ENCODE measurements at regions not wholly inside any gene's neighbourhood (a gene's known extent, or its start where the extent isn't known, plus 50 kb on each side); places are given as distances from the start of the nearest gene placed in this dataset.

GRCh38 chr5:179438461-179438860, 93.2 kb upstream of the ADAMTS2 start:
- H3K4me2 ChIP-seq: no peak overlapping the region
- H3K27me3 ChIP-seq (ENCODE audit: insufficient read depth): no peaks in the 10 kb centered on the region
- H3K9me2 ChIP-seq: no peaks in the 10 kb centered on the region
- DNase-seq: no peak
- H2AFZ ChIP-seq (ENCODE audit: low read depth): no peak overlapping the region
- 28% methylated on average over 10 of the region's 11 CpGs for WGBS (ENCODE audit: low lambda C conversion rate)
- peak overlapping the region in 1 of 2 experiments; percentile 99; a peak in 2 of 4 replicates for H3K27ac ChIP-seq (ENCODE audit: low read depth in 2 of 2, low read length in 1 of 2)
- no peaks in the 10 kb centered on the region for H3K79me2 ChIP-seq (ENCODE audit: insufficient read depth)
- no peak for TF ChIP-seq YY1 (IDR thresholded peaks at IDR 0.05; ENCODE audit: low read depth)
- no peak for TF ChIP-seq GABPA (IDR thresholded peaks at IDR 0.05; ENCODE audit: low read depth)
- no peak for TF ChIP-seq MAX (IDR thresholded peaks at IDR 0.05; ENCODE audit: low read depth)
- TF ChIP-seq FOSL2 (IDR thresholded peaks at IDR 0.05; ENCODE audit: borderline replicate concordance, low read depth): no peak
- peaks cover 0 to 54% of the 10 kb centered on the region in 2 experiments; a peak in 1 of 4 replicates for H3K4me1 ChIP-seq (ENCODE audit: control insufficient read depth in 1 of 2, insufficient read depth in 2 of 2, low read depth in 1 of 2, low read length in 1 of 2)
- no peaks in the 10 kb centered on the region for H3K9me3 ChIP-seq
- CTCF ChIA-PET: interaction anchor here (1.0 to 3.7 kb wide), 4 partner anchors 55 to 226 kb away, joined by 3 to 21 read pairs (median 6); no protein-coding TSS in a partner anchor
- H3F3A ChIP-seq (replicated peaks; ENCODE audit: insufficient read depth): no peaks in the 10 kb centered on the region
- POLR2A ChIA-PET: interaction anchor here (1.9 to 2.4 kb wide), 2 partner anchors 31 to 124 kb away, joined by 5 to 7 read pairs; no protein-coding TSS in a partner anchor
- no peak overlapping the region for H3K9ac ChIP-seq
- no peak overlapping the region for H3K4me3 ChIP-seq (ENCODE audit: low read depth in 2 of 2, low read length in 1 of 2)
- H4K20me1 ChIP-seq (ENCODE audit: insufficient read depth): no peaks in the 10 kb centered on the region
- no peaks in the 10 kb centered on the region for H3K36me3 ChIP-seq (replicated peaks in 1 of 2; ENCODE audit: control insufficient read depth in 1 of 2, insufficient read depth in 2 of 2, low read length in 1 of 2)

GRCh38 chr5:179438011-179438441, 92.8 kb upstream of the ADAMTS2 start:
- H3K36me3 ChIP-seq (replicated peaks in 1 of 2; ENCODE audit: control insufficient read depth in 1 of 2, insufficient read depth in 2 of 2, low read length in 1 of 2): no peaks in the 10 kb centered on the region
- no peaks in the 10 kb centered on the region for H3K9me2 ChIP-seq
- no peak overlapping the region for H3K4me3 ChIP-seq (ENCODE audit: low read depth in 2 of 2, low read length in 1 of 2)
- H3K4me1 ChIP-seq (ENCODE audit: control insufficient read depth in 1 of 2, insufficient read depth in 2 of 2, low read depth in 1 of 2, low read length in 1 of 2): peaks cover 0 to 54% of the 10 kb centered on the region in 2 experiments; a peak in 1 of 4 replicates
- H3K9ac ChIP-seq: no peak overlapping the region
- H3K79me2 ChIP-seq (ENCODE audit: insufficient read depth): no peaks in the 10 kb centered on the region
- WGBS (ENCODE audit: low lambda C conversion rate): 14% methylated on average over 9 of the region's 15 CpGs
- H3K4me2 ChIP-seq: no peak overlapping the region
- no peaks in the 10 kb centered on the region for H3F3A ChIP-seq (replicated peaks; ENCODE audit: insufficient read depth)
- peak; percentile 91 for DNase-seq
- no peaks in the 10 kb centered on the region for H3K9me3 ChIP-seq
- H3K27me3 ChIP-seq (ENCODE audit: insufficient read depth): no peaks in the 10 kb centered on the region
- H2AFZ ChIP-seq (ENCODE audit: low read depth): no peak overlapping the region
- no peaks in the 10 kb centered on the region for H4K20me1 ChIP-seq (ENCODE audit: insufficient read depth)
- peak overlapping the region in 1 of 2 experiments; percentile 99; a peak in 2 of 4 replicates for H3K27ac ChIP-seq (ENCODE audit: low read depth in 2 of 2, low read length in 1 of 2)
- ChIA-PET CTCF (interaction anchor here (0.7 to 3.7 kb wide), 5 partner anchors 56 to 268 kb away, joined by 3 to 21 read pairs (median 3); no protein-coding TSS in a partner anchor), POLR2A (interaction anchor here (0.8 to 2.4 kb wide), 4 partner anchors 23 to 170 kb away, joined by 3 to 7 read pairs (median 4); no protein-coding TSS in a partner anchor)
- TF ChIP-seq REST (IDR thresholded peaks at IDR 0.05; ENCODE audit: low read depth, low read length) (no peak), GABPA (IDR thresholded peaks at IDR 0.05; ENCODE audit: low read depth) (no peak), RXRA (IDR thresholded peaks at IDR 0.05; ENCODE audit: borderline replicate concordance, low read depth) (no peak), EP300 (IDR thresholded peaks at IDR 0.05; ENCODE audit: borderline replicate concordance in 1 of 2, low read depth in 1 of 2, low read length in 1 of 2) (peak in 1 of 2 experiments; percentile 91; a peak in 2 of 4 replicates), NRF1 (IDR thresholded peaks at IDR 0.05; ENCODE audit: low read depth, low read length) (no peak), NFIC (IDR thresholded peaks at IDR 0.05; ENCODE audit: borderline replicate concordance) (no peak), USF1 (IDR thresholded peaks at IDR 0.05; ENCODE audit: borderline replicate concordance, low read depth) (no peak), USF2 (IDR thresholded peaks at IDR 0.05; ENCODE audit: borderline replicate concordance, low read depth, low read length) (no peak), FOXM1 (IDR thresholded peaks at IDR 0.05; ENCODE audit: low read depth) (no peak), EZH2phosphoT487 (IDR thresholded peaks at IDR 0.05; ENCODE audit: borderline replicate concordance, low read depth) (no peak), RCOR1 (IDR thresholded peaks at IDR 0.05; ENCODE audit: low read length) (peak; percentile 97), TEAD4 (IDR thresholded peaks at IDR 0.05; ENCODE audit: borderline replicate concordance, insufficient read depth) (no peak), JUND (IDR thresholded peaks at IDR 0.05) (no peak), IRF3 (IDR thresholded peaks at IDR 0.05; ENCODE audit: low read depth, low read length) (no peak), CHD2 (IDR thresholded peaks at IDR 0.05; ENCODE audit: low read length, partially characterized antibody) (peak; percentile 76), GATA2 (CRISPR knock-in tag; IDR thresholded peaks at IDR 0.05) (peak; percentile 88), SMC3 (IDR thresholded peaks at IDR 0.05; ENCODE audit: low read depth, low read length) (peak; percentile 6; the same call in 1 of the 2 replicates)

Measured in SK-N-SH (cell line).